Astrocyte of the spinal cord (primary cell): ENCODE measurements at regions not wholly inside any gene's neighbourhood (a gene's known extent, or its start where the extent isn't known, plus 50 kb on each side); places are given as distances from the start of the nearest gene placed in this dataset.

Experiments used
- DNase-seq: peaks from one replicate; pipeline ENCODE4 v3.0.0; 2011; ENCODE audit warnings: low read depth, low spot score
- H3K4me3 ChIP-seq: 2 replicates; pipeline ENCODE4 v1.5.1; 2011; ENCODE audit warnings: low read depth, mild to moderate bottlenecking, low read length, moderate library complexity
- CTCF ChIP-seq: IDR thresholded peaks from 2 replicates; pipeline ENCODE4 v1.5.1; 2012; ENCODE audit warnings: low read depth, mild to moderate bottlenecking, low read length, inconsistent platforms
- in situ Hi-C: cut with HindIII; loops from 2 replicates; pipeline ENCODE4 v1.10.0; 2017; ENCODE audit warnings: low sequenced_read_pairs

GRCh38 chr1:193988885-193989284, 802.5 kb upstream of the B3GALT2 start:
- no peak overlapping the region for H3K4me3 ChIP-seq
- DNase-seq: no peak
- in situ Hi-C loops: no loop called here
- TF ChIP-seq CTCF: no peak

GRCh38 chr1:193979219-193979618, 792.8 kb upstream of the B3GALT2 start:
- in situ Hi-C loops: no loop called here
- H3K4me3 ChIP-seq: no peak overlapping the region
- no peak for DNase-seq
- no peak for TF ChIP-seq CTCF

GRCh38 chr1:193974286-193974798, 787.9 kb upstream of the B3GALT2 start:
- in situ Hi-C loops: no loop called here
- no peak for DNase-seq
- TF ChIP-seq CTCF: no peak
- H3K4me3 ChIP-seq: no peak overlapping the region

GRCh38 chr1:193973428-193973827, 787.0 kb upstream of the B3GALT2 start:
- no peak for TF ChIP-seq CTCF
- in situ Hi-C loops: no loop called here
- DNase-seq: no peak
- no peak overlapping the region for H3K4me3 ChIP-seq

GRCh38 chr1:193971595-193971994, 785.2 kb upstream of the B3GALT2 start:
- TF ChIP-seq CTCF: no peak
- in situ Hi-C loops: no loop called here
- DNase-seq: peak; percentile 71
- H3K4me3 ChIP-seq: no peak overlapping the region

- in situ Hi-C loops: no loop called here
- no peak for DNase-seq
- no peak for TF ChIP-seq CTCF
- no peak overlapping the region for H3K4me3 ChIP-seq
Observed at GRCh38 chr1:193960499-193960898, 774.1 kb upstream of the B3GALT2 start.

GRCh38 chr1:193960040-193960439, 773.6 kb upstream of the B3GALT2 start:
- TF ChIP-seq CTCF: no peak
- no peak for DNase-seq
- in situ Hi-C loops: no loop called here
- no peak overlapping the region for H3K4me3 ChIP-seq
